Activated B cell treated with CpG ODN at 0.5 μM for 24 hours (primary cell): ENCODE measurements at regions not wholly inside any gene's neighbourhood (a gene's known extent, or its start where the extent isn't known, plus 50 kb on each side); places are given as distances from the start of the nearest gene placed in this dataset.

Experiments used
- ATAC-seq: fragments of 200-7000 bp; cut with Tn5 transposase; one replicate; pipeline ENCODE4 v1.10.0; 2021; ENCODE audit warnings: low read depth, mild to moderate bottlenecking, moderate library complexity
- CTCF ChIA-PET: fragments of 350-600 bp; sonication (Branson Sonifier 250); formaldehyde crosslinking; loops from one replicate; lab custom pipeline; 2021; ENCODE audit warnings: antibody characterized with exemption; lab: Charles Lee
- POLR2A ChIA-PET: fragments of 350-600 bp; sonication (Branson Sonifier 250); formaldehyde crosslinking; loops from one replicate; lab custom pipeline; 2021; ENCODE audit warnings: antibody characterized with exemption; lab: Charles Lee
- DNase-seq: peaks from one replicate; pipeline ENCODE4 v3.0.0; 2022
- H3K27ac Mint-ChIP-seq: one replicate; pipeline ENCODE4 v1.8.0; 2020; ENCODE audit warnings: mixed read lengths
- H3K27me3 Mint-ChIP-seq: one replicate; pipeline ENCODE4 v1.8.0; 2021; ENCODE audit warnings: mixed read lengths
- H3K36me3 Mint-ChIP-seq: one replicate; pipeline ENCODE4 v1.8.0; 2021; ENCODE audit warnings: low read depth, mixed read lengths
- H3K4me1 Mint-ChIP-seq: one replicate; pipeline ENCODE4 v1.8.0; 2021; ENCODE audit warnings: mixed read lengths
- H3K4me3 Mint-ChIP-seq: one replicate; pipeline ENCODE4 v1.8.0; 2020; ENCODE audit warnings: mild to moderate bottlenecking, mixed read lengths
- H3K9me3 Mint-ChIP-seq: one replicate; pipeline ENCODE4 v1.8.0; 2020; ENCODE audit warnings: mixed read lengths
- intact Hi-C: fragments of 100-400 bp; cut with micrococcal nuclease; formaldehyde crosslinking; loops from one replicate; pipeline ENCODE4 v1.15.1; 2024
- TF ChIP-seq, protein P1 (sequence below): fragments of 200-600 bp; IDR thresholded peaks from one replicate; pipeline ENCODE4 v1.8.0; 2022; ENCODE audit warnings: antibody characterized with exemption, mild to moderate bottlenecking

DNA sequence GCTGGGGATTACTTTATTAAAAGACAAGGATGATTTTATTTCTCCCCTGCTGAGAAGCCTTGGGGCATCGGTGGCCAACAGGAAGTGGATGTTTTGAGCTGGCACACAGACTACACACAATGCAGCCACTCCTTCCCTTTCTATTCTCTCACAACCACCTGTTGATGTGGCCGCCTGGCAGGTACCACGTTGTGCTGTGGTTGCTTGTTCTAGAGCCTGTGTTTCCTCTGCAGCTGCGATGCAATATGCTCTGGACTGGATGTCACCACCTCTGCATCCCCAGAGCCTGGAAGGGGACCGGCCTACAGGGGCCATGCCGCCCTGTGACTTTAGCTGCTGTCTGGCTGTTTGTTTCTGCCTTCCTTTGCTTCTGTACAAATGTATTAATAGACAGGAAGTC lies 195.7 kb upstream of the CELF2 start:
- H3K4me1 Mint-ChIP-seq: no peaks in the 10 kb centered on the region
- H3K27me3 Mint-ChIP-seq: peaks cover 13% of the 10 kb centered on the region
- H3K9me3 Mint-ChIP-seq: peaks cover 4% of the 10 kb centered on the region
- POLR2A ChIA-PET: no interaction called here
- H3K36me3 Mint-ChIP-seq: no peaks in the 10 kb centered on the region
- no peak overlapping the region for H3K27ac Mint-ChIP-seq
- no peak overlapping the region for H3K4me3 Mint-ChIP-seq
- TF ChIP-seq, protein P1, sequence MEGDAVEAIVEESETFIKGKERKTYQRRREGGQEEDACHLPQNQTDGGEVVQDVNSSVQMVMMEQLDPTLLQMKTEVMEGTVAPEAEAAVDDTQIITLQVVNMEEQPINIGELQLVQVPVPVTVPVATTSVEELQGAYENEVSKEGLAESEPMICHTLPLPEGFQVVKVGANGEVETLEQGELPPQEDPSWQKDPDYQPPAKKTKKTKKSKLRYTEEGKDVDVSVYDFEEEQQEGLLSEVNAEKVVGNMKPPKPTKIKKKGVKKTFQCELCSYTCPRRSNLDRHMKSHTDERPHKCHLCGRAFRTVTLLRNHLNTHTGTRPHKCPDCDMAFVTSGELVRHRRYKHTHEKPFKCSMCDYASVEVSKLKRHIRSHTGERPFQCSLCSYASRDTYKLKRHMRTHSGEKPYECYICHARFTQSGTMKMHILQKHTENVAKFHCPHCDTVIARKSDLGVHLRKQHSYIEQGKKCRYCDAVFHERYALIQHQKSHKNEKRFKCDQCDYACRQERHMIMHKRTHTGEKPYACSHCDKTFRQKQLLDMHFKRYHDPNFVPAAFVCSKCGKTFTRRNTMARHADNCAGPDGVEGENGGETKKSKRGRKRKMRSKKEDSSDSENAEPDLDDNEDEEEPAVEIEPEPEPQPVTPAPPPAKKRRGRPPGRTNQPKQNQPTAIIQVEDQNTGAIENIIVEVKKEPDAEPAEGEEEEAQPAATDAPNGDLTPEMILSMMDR: no peak
- CTCF ChIA-PET: no interaction called here
- intact Hi-C loops: no loop called here
- DNase-seq: no peak
- ATAC-seq: no peak

DNA sequence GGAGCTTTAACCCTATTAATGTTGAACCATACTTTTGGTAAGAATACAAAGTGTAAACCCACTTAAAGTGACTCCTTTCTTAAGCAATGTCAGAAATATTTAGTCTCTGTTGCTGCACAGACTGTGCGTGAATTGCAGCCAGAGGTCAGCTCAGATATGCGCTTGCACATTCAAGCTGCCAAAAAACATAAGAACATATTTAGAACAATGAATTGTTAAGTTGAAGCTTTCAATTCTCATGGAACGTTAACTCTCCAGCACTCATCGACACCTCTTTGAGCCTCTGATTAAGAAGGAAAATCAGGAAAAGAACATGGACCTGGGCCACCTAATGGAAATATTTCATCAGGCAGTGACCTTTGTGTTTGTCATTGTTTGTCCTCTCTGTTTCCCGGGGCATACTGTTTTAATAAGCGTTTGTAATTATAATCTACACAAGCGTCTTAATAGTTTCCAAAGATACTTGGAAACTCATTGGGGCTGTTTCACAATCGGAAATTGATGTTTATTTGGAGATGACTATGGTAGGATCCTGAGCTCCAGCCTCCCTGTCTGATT lies 193.0 kb upstream of the CELF2 start:
- Mint-ChIP-seq H3K36me3 (no peaks in the 10 kb centered on the region), H3K9me3 (no peaks in the 10 kb centered on the region), H3K27ac (no peak overlapping the region), H3K4me3 (no peak overlapping the region), H3K4me1 (no peaks in the 10 kb centered on the region), H3K27me3 (peaks cover 18% of the 10 kb centered on the region)
- ChIA-PET CTCF (no interaction called here), POLR2A (no interaction called here)
- TF ChIP-seq, protein P1: no peak
- no peak for DNase-seq
- no peak for ATAC-seq
- intact Hi-C loops: no loop called here

DNA sequence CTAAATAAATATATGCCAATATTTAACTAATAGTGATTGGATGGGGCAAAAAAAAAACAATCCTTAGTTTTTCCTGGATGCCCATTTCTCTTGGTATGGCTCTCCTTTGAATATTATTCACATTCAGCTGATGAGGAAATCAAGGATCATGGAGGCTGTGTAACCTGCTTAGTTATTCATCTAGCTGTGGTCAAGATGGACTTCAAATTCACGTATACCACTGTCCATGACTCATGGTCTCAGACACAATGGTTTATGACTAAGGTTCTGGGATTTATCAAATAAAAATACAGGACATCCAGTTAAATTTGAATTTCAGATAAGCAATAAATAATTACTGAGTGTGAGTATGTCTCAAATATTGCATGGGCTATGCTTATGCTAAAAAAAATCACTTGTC lies 191.5 kb upstream of the CELF2 start:
- Mint-ChIP-seq H3K9me3 (no peaks in the 10 kb centered on the region), H3K36me3 (no peaks in the 10 kb centered on the region), H3K27ac (no peak overlapping the region), H3K4me1 (no peaks in the 10 kb centered on the region), H3K4me3 (no peak overlapping the region), H3K27me3 (peaks cover 15% of the 10 kb centered on the region)
- ATAC-seq: no peak
- no peak for DNase-seq
- intact Hi-C loops: no loop called here
- POLR2A ChIA-PET: no interaction called here
- CTCF ChIA-PET: no interaction called here
- TF ChIP-seq, protein P1: no peak

DNA sequence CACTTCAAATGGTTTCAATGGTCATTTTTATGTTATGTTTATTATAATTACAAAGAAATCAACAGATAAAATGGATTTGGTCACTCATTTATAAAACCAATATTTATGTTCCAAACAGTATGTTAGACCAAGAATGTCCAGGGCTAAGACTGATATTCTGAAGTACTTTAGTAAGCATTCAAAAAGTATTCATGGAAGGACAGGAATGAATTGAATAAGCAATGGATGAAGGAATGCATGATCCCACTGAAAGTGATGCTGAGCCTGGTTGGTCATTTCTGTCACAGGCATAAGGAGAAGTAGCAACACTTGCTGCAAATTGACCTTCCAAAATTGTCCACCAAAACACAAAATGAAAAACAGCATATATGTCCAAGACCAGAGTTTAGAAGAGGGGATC lies 189.0 kb upstream of the CELF2 start:
- TF ChIP-seq, protein P1: no peak
- Mint-ChIP-seq H3K4me3 (no peak overlapping the region), H3K27me3 (peaks cover 9% of the 10 kb centered on the region), H3K9me3 (no peaks in the 10 kb centered on the region), H3K4me1 (no peaks in the 10 kb centered on the region), H3K36me3 (no peaks in the 10 kb centered on the region), H3K27ac (no peak overlapping the region)
- ChIA-PET CTCF (no interaction called here), POLR2A (no interaction called here)
- ATAC-seq (no peak), DNase-seq (no peak)
- intact Hi-C loops: no loop called here

DNA sequence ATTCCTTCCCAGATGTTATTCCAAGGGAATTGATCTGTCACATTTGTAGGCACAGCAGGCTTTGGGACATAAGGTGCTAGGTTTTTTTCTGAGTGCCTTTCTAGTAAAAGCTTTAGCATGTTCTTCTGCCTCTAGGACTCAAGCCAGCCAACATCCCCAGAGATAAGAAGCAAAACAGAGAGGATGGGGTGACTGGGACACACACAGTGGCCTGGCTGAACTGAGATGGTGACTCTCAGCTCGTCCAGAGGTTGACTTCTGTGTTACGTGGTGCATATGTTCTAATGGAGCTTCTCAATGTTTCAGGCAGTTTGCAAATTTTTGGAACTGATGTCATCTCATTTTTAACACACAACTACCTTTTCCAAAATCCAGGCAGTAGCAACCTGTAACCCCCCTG lies 188.1 kb upstream of the CELF2 start:
- Mint-ChIP-seq H3K27me3 (peaks cover 9% of the 10 kb centered on the region), H3K4me3 (no peak overlapping the region), H3K27ac (no peak overlapping the region), H3K4me1 (no peaks in the 10 kb centered on the region), H3K36me3 (no peaks in the 10 kb centered on the region), H3K9me3 (no peaks in the 10 kb centered on the region)
- ChIA-PET CTCF (no interaction called here), POLR2A (no interaction called here)
- no peak for DNase-seq
- intact Hi-C loops: no loop called here
- TF ChIP-seq, protein P1: no peak
- ATAC-seq: no peak
